Mucosa of descending colon (tissue), 3 donors: ENCODE measurements at regions not wholly inside any gene's neighbourhood (a gene's known extent, or its start where the extent isn't known, plus 50 kb on each side); places are given as distances from the start of the nearest gene placed in this dataset.

ENCODE experiments used
- ATAC-seq: fragments of 200-7000 bp; cut with Tn5 transposase; one replicate; pipeline ENCODE4 v1.9.1; 2020; ENCODE audit warnings: mild to moderate bottlenecking, moderate library complexity
- DNase-seq, 3 donors: peaks; one replicate each; pipeline ENCODE4 v3.0.0-alpha.2; 2020
- H3K36me3 ChIP-seq: fragments of 200-600 bp; one replicate; pipeline ENCODE4 v1.8.0; 2021; ENCODE audit warnings: low read depth, mild to moderate bottlenecking
- H3K4me1 ChIP-seq: fragments of 200-600 bp; one replicate; pipeline ENCODE4 v1.8.0; 2021; ENCODE audit warnings: low read depth, mild to moderate bottlenecking
- H3K4me3 ChIP-seq: fragments of 200-600 bp; one replicate; pipeline ENCODE4 v1.8.0; 2021; ENCODE audit warnings: mild to moderate bottlenecking
- H3K9me3 ChIP-seq: fragments of 200-600 bp; one replicate; pipeline ENCODE4 v1.8.0; 2021; ENCODE audit warnings: mild to moderate bottlenecking
- CTCF ChIP-seq: fragments of 200-600 bp; IDR thresholded peaks from one replicate; pipeline ENCODE4 v1.8.0; 2022; ENCODE audit warnings: antibody characterized with exemption, mild to moderate bottlenecking
- intact Hi-C, 2 donors: fragments of 100-400 bp; cut with DNase I in 1 of 2; cut with micrococcal nuclease in 1 of 2; formaldehyde crosslinking; loops; one replicate each; pipeline versions ENCODE4 v1.11.0 to v1.11.1; 2022; cut with DNase I, micrococcal nuclease
- donor health status: DM: no; HTN: no; CAD: no; lungs with moderate emphysema.
- donor health status: DM: no; HTN: no; CAD: no.
- donor health status: DM: no; HTN: yes; CAD: no.

GRCh38 chr5:90161414-90161813 lies 248.1 kb downstream of the CETN3 start:
- no peak for TF ChIP-seq CTCF
- ATAC-seq: peak; percentile 46
- peak; percentile 27 to 37 (median 30) for DNase-seq

GRCh38 chr5:90158131-90158530 lies 251.4 kb downstream of the CETN3 start:
- no peak for DNase-seq
- Histone ChIP-seq H3K4me1 (no peaks in the 10 kb centered on the region), H3K9me3 (no peaks in the 10 kb centered on the region), H3K4me3 (no peak overlapping the region), H3K36me3 (no peaks in the 10 kb centered on the region)
- no peak for TF ChIP-seq CTCF
- intact Hi-C loops: no loop called here
- ATAC-seq: no peak

More at GRCh38 chr5:90161414-90161813, 248.1 kb downstream of the CETN3 start:
- Histone ChIP-seq H3K9me3 (no peaks in the 10 kb centered on the region), H3K4me3 (no peak overlapping the region), H3K36me3 (no peaks in the 10 kb centered on the region), H3K4me1 (no peaks in the 10 kb centered on the region)
- intact Hi-C loops: no loop called here

- intact Hi-C loops: no loop called here
- Histone ChIP-seq H3K4me1 (no peaks in the 10 kb centered on the region), H3K4me3 (no peak overlapping the region), H3K36me3 (no peaks in the 10 kb centered on the region), H3K9me3 (no peaks in the 10 kb centered on the region)
- no peak for ATAC-seq
- no peak for DNase-seq
- no peak for TF ChIP-seq CTCF
These were observed 256.5 kb downstream of the CETN3 start for GRCh38 chr5:90153031-90153430.

- Histone ChIP-seq H3K4me3 (no peak overlapping the region), H3K4me1 (no peaks in the 10 kb centered on the region), H3K9me3 (no peaks in the 10 kb centered on the region), H3K36me3 (no peaks in the 10 kb centered on the region)
- intact Hi-C loops: no loop called here
- ATAC-seq (no peak), DNase-seq (no peak)
- no peak for TF ChIP-seq CTCF
These were observed 264.8 kb downstream of the CETN3 start for GRCh38 chr5:90144625-90145327.

GRCh38 chr5:90142541-90142940 lies 267.0 kb downstream of the CETN3 start:
- DNase-seq: no peak
- intact Hi-C loops: no loop called here
- no peak overlapping the region for H3K4me3 ChIP-seq
- no peaks in the 10 kb centered on the region for H3K4me1 ChIP-seq
- no peaks in the 10 kb centered on the region for H3K9me3 ChIP-seq
- no peaks in the 10 kb centered on the region for H3K36me3 ChIP-seq
- no peak for TF ChIP-seq CTCF
- no peak for ATAC-seq

GRCh38 chr5:90141984-90142383 lies 267.6 kb downstream of the CETN3 start:
- no peaks in the 10 kb centered on the region for H3K36me3 ChIP-seq
- intact Hi-C loops: no loop called here
- no peaks in the 10 kb centered on the region for H3K9me3 ChIP-seq

More at GRCh38 chr5:90141984-90142383, 267.6 kb downstream of the CETN3 start:
- TF ChIP-seq CTCF: no peak
- no peak for ATAC-seq
- Histone ChIP-seq H3K4me1 (no peaks in the 10 kb centered on the region), H3K4me3 (no peak overlapping the region)
- no peak for DNase-seq
